HG02938 (cell line): ENCODE measurements at regions not wholly inside any gene's neighbourhood (a gene's known extent, or its start where the extent isn't known, plus 50 kb on each side); places are given as distances from the start of the nearest gene placed in this dataset.
"Not testable (repeated sequence)": the region's sequence is repeated elsewhere in the genome, so short reads cannot be mapped to it uniquely, and the experiment has no call there.

Source experiments
- ATAC-seq: cut with Tn5 transposase; IDR thresholded peaks from one replicate; pipeline ENCODE4 v1.9.1; 2021; ENCODE audit warnings: mild to moderate bottlenecking, moderate library complexity; ENCODE audit not compliant: unreplicated experiment

GRCh38 chrX:124181515-124181914 lies 150.9 kb upstream of the TEX13D start:
- not testable (repeated sequence) for ATAC-seq

GRCh38 chrX:124190440-124190839 lies 142.0 kb upstream of the TEX13D start:
- ATAC-seq: no peak

GRCh38 chrX:124194199-124194598 lies 138.3 kb upstream of the TEX13D start:
- ATAC-seq: no peak

- ATAC-seq: no peak
Observed at GRCh38 chrX:124194901-124195300, 137.6 kb upstream of the TEX13D start.

GRCh38 chrX:124203311-124203710 lies 129.1 kb upstream of the TEX13D start:
- no peak for ATAC-seq

DNA sequence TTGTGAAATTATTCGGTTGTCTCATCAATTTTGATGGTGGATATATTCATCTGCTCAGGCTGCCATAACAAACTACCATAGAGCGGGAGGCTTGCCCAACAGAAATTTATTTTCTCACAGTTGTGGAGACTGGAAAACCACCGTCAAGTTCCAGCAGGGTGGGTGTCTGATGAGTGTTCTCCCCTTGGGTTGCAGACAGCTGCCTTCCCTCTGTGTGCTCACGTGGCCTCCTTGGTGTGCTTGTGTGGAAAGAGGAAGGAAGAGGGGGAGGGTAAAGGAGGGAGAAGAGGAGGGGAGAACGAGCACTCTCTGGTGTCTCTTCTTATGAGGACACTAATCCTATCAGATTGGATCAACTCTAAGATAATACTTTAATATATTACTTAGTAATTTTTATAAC lies 123.8 kb upstream of the TEX13D start:
- no peak for ATAC-seq

DNA sequence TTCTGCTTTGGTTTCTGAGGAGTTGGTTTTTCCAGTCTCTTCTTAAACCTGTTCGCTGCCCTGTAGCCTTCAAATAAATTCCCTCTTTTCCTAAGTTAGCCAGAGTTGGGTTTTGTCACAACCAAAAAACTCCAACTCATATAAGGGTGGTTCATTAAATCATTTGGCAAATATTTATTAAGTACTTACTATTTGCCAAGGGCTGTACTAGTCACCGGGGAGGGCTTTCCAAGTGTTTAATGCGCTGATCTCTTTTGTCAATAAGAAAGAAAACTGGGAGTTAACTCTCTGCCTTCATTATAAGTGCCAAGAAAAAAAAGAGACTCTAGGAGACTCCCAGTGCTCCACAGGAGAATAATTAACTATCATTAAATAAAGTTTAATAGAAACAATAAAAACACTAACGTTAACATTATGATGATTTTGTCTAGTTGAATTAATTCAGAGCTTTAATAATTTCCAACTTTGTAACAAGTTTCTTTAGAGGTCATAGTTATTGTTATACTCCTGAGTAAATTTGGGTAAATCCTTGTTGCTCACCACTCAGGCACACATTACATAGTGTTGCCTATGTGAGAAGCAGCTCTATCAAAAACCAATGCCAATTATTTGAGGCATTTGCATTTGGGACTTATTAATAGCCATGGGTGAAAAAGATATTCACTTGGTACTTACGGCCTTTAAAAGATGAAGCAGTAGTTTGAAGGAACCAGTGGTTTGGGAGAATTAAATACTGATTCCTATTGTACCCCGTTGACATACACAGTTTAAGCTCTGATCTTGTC lies 122.5 kb upstream of the TEX13D start:
- ATAC-seq: no peak

DNA sequence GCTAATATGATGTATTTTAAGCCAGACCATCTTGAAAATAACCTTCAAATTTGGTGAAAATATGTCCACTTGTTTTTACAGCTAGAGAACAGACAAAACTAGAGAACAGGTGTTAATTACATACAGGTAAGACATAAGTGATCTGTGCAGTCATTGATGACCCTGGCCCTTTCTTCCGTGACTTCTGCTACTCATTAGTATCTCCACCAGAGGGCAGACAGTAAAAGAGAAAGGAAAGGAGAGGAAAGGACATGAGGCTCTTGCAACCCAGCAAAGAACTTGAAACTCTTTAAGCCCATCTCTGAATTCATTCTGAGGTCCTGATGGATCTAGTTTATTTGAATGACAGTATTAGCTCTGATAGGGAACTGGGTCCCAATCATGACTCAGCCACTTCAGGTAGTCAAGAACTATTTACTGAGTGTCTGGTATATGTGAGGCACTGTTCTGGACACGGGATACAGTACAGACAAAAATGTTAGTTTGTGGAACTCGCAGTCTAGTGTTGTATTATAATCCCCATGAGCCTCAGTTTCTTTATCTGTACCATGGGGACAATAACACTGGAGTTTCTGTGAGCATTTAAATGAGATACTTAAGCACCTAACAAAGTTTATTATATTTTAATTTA lies 121.0 kb upstream of the TEX13D start:
- ATAC-seq: peak; percentile 84

GRCh38 chrX:124212622-124213021 lies 119.8 kb upstream of the TEX13D start:
- no peak for ATAC-seq

DNA sequence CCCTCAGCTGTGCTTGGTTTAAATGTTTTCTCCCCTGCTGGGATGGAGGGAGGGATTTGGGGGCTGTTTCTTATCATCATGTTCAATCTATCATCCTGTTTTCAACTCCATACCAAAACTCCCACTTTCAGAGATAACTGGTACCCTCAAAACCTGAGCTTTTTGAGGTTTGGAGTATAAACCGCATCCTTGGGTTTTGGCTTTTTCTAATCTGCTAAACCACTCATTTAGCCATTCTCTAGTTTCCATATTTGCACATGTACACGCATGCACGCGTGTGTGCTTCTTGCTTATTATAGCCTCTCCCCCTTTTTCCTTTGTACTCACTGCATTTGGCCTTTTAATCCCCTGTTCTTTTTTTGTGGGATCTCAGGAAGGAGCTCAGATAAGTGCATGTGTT lies 116.7 kb upstream of the TEX13D start:
- no peak for ATAC-seq

GRCh38 chrX:124216396-124217115 lies 115.9 kb upstream of the TEX13D start:
- ATAC-seq: no peak

DNA sequence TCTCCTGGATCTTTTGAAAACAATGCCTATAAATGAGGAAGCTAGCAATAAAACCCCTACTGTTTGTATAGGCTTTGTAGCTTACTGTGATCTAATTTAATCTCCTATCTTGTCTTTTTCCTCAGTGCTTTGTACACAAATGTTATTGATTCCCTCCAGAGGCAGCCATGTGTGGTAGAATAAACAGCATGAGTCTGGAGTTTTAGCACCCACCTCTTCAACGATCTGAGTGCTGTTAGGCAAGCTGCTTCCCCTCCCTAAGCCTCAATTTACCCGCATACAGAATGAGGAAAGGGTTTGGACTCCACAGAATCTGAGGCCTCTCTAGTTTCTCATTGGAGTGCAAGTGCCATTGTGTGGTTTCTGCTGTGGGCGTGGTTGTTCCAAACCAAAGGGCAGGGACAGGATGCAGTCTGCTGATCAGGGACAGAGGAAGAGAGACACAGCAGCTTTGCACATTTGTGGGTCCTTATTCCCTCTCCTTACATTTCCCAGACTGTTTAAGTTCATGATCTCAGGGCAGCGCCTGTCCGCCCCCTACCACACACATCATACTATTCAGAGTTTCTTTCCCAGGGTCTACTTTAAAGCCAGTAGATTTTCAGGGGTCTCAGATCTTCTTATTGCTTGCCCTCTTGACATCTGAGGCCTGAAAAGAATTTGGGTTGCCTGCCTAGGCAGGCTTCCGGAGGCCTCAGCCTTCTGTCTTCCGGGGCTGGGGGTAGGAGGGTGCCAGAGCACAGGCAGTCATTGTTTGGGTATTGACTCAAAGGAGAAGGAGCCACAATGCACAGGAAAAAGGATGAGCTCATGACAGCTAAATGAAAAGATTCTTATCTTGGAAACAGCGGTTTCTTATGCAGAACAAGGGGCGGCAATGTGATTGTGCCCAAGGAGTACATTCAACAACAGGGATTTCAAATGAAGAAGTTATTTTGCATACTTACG lies 114.9 kb upstream of the TEX13D start:
- ATAC-seq: peak; percentile 70

DNA sequence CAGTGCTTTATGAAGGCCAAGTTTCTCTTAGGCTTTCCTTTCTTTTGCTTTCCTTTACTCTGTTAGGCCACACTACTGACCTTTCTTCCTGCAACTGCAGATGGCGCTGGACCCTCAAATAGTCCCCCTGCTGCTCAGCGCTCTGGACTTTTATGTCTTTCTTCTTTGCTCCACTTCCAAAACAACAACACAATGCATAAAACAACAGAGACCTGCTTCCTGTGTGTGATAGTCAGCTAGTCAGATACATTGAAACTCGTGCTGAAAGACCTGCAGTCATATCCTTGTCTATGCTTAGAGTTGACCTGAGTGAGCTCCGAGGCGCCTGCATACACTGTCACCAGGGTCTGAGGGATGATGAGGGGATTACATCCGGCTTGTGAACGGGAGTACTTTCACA lies 108.9 kb upstream of the TEX13D start:
- ATAC-seq: no peak

DNA sequence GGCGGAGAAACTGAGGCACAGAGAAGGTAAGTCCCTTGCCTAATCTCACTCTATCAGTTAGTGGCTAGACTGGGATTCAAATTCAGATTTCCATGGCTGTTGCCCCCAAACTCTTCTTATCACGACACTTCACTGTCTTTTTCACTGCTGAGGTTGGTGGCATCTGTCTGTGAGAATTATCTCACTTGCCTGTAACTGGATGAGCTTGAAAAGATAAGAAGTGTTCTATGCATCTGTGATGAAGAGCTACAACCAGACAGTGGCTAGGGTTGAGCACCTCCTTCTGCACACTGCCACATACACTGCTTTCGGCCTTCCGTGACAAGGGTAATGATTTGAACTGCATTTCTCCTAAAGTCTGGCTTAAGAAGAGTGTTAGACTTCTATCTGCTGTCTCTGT lies 107.9 kb upstream of the TEX13D start:
- no peak for ATAC-seq

- no peak for ATAC-seq
Observed at GRCh38 chrX:124226129-124226528, 106.3 kb upstream of the TEX13D start.

GRCh38 chrX:124228849-124229248 lies 103.6 kb upstream of the TEX13D start:
- ATAC-seq: no peak

- no peak for ATAC-seq
Observed at GRCh38 chrX:124229374-124229773, 103.1 kb upstream of the TEX13D start.

DNA sequence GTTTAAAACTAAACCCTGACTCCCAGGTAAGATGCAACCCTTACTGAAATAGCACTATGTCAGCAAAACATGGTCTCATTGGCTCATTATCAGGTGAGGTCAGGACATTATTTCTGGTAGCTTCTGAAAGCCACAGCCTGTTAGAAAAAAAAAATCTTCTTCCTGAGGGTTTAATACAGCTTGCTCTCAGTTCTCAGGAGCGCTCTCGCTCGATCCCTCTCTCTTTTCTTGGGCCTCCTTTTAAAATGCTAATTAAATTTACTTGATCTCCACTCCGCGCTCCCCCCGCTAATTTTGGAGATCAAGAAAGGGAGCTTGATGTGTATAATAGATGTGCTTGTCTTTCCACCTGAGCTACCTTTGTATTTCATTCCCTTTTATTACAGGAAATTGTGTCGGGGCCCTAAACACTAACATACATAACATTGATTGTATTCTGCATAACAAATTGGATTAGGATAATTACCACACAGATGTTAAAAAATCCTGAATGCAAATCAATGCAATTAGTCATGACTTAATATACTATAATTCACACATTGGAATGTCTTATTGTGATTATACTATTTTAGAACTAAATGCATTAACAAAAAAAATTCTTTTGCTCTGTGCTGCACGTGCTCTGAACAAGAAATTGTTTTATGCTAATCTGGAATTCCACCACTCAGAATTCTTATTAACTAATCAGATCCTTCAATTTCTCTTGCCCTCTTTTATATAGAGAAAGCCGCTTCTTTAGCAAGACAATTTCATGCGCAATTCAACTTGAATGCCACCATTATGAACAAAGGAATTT lies 101.6 kb upstream of the TEX13D start:
- no peak for ATAC-seq

- ATAC-seq: no peak
Observed at GRCh38 chrX:124231451-124231759, 101.1 kb upstream of the TEX13D start.

GRCh38 chrX:124232523-124233201 lies 99.8 kb upstream of the TEX13D start:
- peak; percentile 84 for ATAC-seq
